ENCODE measurements at regions not wholly inside any gene's neighbourhood (a gene's known extent, or its start where the extent isn't known, plus 50 kb on each side); places are given as distances from the start of the nearest gene placed in this dataset.

DNA sequence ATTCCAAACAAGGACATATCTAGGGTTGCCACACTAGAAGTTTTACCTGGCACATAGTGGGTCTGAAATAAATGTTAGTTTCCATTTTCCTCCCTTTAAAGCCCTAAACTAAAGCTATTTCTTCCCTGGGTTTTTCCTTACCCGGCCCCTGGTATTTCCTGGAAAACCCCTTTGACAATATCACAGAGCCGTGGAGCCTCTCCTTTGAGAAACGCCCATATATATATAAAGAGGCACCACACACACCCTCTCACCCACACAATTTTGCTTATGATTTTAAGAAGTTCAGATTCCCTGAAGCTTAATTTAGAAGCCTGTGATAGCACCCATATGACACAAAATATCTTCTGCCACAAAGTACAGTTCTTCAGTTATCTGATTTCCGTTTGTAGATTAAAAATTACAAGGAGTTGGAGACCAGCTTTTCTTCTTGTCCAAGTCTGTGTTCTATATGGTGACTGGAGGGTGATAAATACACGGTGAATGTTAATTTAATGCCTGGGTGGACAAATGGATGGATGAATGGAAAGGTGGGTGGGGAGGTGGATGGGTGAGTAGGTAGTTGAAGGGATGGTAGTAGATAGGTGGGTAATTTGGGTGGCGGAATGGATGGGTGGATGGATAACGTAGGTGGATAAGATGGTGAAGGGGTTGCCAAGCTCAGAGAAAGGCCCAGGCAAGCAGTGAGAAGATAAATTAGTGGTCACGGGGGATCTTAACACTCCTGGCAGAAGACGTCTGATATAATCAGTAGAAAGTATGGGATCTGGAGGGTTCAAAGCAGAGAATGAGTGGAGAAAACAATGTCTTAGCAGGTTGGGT is 154.4 kb upstream of the FGGY start:
- TF ChIP-seq, protein P1, sequence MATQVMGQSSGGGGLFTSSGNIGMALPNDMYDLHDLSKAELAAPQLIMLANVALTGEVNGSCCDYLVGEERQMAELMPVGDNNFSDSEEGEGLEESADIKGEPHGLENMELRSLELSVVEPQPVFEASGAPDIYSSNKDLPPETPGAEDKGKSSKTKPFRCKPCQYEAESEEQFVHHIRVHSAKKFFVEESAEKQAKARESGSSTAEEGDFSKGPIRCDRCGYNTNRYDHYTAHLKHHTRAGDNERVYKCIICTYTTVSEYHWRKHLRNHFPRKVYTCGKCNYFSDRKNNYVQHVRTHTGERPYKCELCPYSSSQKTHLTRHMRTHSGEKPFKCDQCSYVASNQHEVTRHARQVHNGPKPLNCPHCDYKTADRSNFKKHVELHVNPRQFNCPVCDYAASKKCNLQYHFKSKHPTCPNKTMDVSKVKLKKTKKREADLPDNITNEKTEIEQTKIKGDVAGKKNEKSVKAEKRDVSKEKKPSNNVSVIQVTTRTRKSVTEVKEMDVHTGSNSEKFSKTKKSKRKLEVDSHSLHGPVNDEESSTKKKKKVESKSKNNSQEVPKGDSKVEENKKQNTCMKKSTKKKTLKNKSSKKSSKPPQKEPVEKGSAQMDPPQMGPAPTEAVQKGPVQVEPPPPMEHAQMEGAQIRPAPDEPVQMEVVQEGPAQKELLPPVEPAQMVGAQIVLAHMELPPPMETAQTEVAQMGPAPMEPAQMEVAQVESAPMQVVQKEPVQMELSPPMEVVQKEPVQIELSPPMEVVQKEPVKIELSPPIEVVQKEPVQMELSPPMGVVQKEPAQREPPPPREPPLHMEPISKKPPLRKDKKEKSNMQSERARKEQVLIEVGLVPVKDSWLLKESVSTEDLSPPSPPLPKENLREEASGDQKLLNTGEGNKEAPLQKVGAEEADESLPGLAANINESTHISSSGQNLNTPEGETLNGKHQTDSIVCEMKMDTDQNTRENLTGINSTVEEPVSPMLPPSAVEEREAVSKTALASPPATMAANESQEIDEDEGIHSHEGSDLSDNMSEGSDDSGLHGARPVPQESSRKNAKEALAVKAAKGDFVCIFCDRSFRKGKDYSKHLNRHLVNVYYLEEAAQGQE (IDR thresholded peaks at IDR 0.05; ENCODE audit: insufficient read depth in 1 of 2, low read depth in 2 of 2, low read length in 2 of 2): no peak
- no peak for TF ChIP-seq TAF1 (IDR thresholded peaks at IDR 0.05; ENCODE audit: borderline replicate concordance, insufficient read depth, low read length)
- TF ChIP-seq FOXP2 (optimal IDR thresholded peaks at IDR 0.05; ENCODE audit: borderline replicate concordance, extremely low read depth, extremely low read length, insufficient read depth): no peak
- TF ChIP-seq POLR2AphosphoS5 (IDR thresholded peaks at IDR 0.05; ENCODE audit: low read depth, low read length): no peak
- TF ChIP-seq SIN3A (IDR thresholded peaks at IDR 0.05; ENCODE audit: borderline replicate concordance, insufficient read depth, low read length): no peak

DNA sequence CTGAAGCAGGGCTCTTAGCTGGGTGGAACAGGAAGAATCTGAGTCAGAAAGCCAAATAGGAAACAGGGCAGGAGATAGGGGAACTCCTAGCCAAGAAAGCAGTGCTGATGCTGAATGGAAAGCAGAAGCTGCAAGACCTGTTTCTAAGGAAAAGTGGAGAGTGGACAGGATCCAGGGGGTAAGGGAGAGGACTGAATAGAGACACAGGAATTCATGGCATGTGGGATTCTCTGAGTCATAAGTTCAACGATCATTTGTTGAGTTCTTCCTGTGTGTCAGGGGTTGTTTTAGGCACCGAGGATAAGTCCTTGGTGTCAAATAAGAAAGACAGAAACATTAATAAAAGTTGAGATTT is 153.8 kb upstream of the FGGY start:
- TF ChIP-seq, protein P1 (IDR thresholded peaks at IDR 0.05; ENCODE audit: insufficient read depth in 1 of 2, low read depth in 2 of 2, low read length in 2 of 2): 0 out of 4 replicates have a peak, but pooled peaks of 1 of the 2 experiments have one; percentile 22
- no peak for TF ChIP-seq SIN3A (IDR thresholded peaks at IDR 0.05; ENCODE audit: borderline replicate concordance, insufficient read depth, low read length)

DNA sequence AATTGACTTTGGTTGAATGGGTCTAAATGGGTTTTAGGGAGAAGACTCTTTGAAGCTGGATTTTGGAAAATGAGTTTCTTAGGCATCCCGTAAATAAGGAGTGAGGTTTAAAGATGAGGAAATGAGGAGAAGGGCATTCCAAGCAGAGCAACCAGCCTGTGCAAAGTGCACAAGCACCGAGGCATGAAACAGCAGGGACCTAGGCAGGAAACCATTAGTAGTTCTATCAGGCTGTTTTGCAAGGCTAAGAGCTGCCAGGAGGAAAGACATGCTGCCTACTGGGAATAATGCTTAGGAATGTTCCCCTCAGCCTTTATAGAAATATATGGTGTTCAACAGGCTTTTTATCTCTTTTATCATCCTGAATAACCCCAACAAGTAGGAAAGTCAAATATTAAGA is 153.1 kb upstream of the FGGY start:
- TF ChIP-seq FOXP2 (optimal IDR thresholded peaks at IDR 0.05; ENCODE audit: borderline replicate concordance, extremely low read depth, extremely low read length, insufficient read depth): no peak
- no peak for TF ChIP-seq TAF1 (IDR thresholded peaks at IDR 0.05; ENCODE audit: borderline replicate concordance, insufficient read depth, low read length)
- no peak for TF ChIP-seq SIN3A (IDR thresholded peaks at IDR 0.05; ENCODE audit: borderline replicate concordance, insufficient read depth, low read length)
- TF ChIP-seq, protein P1 (IDR thresholded peaks at IDR 0.05; ENCODE audit: insufficient read depth in 1 of 2, low read depth in 2 of 2, low read length in 2 of 2): no peak
- no peak for TF ChIP-seq POLR2AphosphoS5 (IDR thresholded peaks at IDR 0.05; ENCODE audit: low read depth, low read length)

DNA sequence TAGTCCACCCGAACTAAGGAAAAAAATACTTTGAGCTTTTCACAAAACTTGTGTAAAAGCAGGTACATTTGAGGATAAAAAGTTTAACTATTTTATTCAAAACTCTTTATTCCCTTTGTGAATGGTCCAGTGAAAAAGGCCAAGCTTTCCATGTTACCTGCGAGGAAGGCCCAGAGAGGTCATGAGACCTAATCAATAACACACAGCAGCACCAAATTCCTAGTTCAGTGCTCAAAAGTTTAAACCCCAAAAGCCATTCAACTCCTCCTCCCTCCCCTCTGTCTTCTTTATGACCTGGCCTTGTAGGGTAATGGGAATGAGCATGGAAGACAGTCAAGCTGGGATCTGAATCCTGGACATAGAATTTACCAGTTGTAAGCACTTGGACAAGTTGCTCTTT is 151.9 kb upstream of the FGGY start:
- TF ChIP-seq SIN3A (IDR thresholded peaks at IDR 0.05; ENCODE audit: borderline replicate concordance, insufficient read depth, low read length) (no peak), TAF1 (IDR thresholded peaks at IDR 0.05; ENCODE audit: borderline replicate concordance, insufficient read depth, low read length) (no peak), POLR2AphosphoS5 (IDR thresholded peaks at IDR 0.05; ENCODE audit: low read depth, low read length) (no peak), FOXP2 (optimal IDR thresholded peaks at IDR 0.05; ENCODE audit: borderline replicate concordance, extremely low read depth, extremely low read length, insufficient read depth) (no peak)
- TF ChIP-seq, protein P1 (IDR thresholded peaks at IDR 0.05; ENCODE audit: insufficient read depth in 1 of 2, low read depth in 2 of 2, low read length in 2 of 2): no peak

Measured in PFSK-1 (cell line).